GM06990 (cell line): ENCODE measurements at regions not wholly inside any gene's neighbourhood (a gene's known extent, or its start where the extent isn't known, plus 50 kb on each side); places are given as distances from the start of the nearest gene placed in this dataset.

ENCODE experiments used
- DNase-seq: peaks from one replicate; pipeline ENCODE4 v3.0.0-alpha.2; 2011; ENCODE audit not compliant: insufficient read length; ENCODE audit errors: extremely low read depth
- H3K27me3 ChIP-seq: replicated peaks from 2 replicates; pipeline ENCODE4 v1.6.0; 2011; ENCODE audit warnings: low read length; ENCODE audit not compliant: control insufficient read depth, insufficient read depth
- H3K36me3 ChIP-seq: 2 replicates; pipeline ENCODE4 v1.5.1; 2011; ENCODE audit warnings: low read length; ENCODE audit not compliant: control insufficient read depth, insufficient read depth
- H3K4me3 ChIP-seq: replicated peaks from 2 replicates; pipeline ENCODE4 v1.5.1; 2011; ENCODE audit warnings: low read depth, mild to moderate bottlenecking, control low read depth, low read length
- TF ChIP-seq, protein P1 (sequence below): IDR thresholded peaks from 2 replicates; pipeline ENCODE4 v1.5.1; 2011; ENCODE audit warnings: low read length, control low read depth, mild to moderate bottlenecking, inconsistent platforms; ENCODE audit not compliant: insufficient read depth, poor library complexity, severe bottlenecking

DNA sequence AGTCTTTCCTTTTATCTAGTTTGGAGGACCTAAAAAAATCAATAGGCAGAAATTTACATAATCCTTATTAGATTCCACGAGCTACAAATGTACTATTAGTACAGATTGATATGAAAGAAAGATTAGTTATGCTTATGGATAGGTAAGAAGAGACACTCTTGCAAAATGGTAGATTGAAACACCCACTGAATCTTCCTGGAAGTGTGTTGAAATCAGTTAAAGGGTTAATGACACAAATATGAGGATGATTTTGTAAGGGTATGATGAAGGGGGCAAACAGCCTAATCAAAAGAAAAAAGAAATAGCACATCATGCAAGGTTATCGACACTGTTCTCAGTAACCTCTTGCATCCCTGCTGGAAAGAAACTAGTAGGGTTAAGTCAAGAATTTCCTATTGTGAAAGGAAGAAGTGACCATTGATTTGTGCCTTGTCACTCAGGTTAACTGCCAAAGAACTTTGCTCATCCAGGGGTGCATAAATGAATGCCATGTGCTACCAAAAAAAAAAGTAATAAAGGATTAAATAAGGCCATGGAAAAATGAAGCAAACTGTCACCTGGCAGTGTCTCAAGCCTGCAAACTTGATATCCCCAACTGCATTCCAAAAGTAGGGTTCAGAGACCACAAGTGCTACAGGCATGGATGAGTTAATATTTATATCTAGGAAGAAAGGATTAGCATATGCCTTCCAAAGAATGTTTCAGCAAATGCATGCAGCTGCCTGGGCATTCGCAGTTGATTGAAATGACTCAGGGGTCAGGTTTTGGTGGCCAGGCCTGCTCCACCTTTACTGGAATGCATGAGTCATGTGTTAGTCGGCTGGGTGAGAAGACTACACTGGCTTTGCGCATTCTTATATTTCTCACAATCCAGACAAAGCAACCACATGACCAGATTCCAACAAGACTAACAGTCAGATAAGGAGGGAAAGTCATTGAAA lies 78.3 kb upstream of the ATXN3L start:
- TF ChIP-seq, protein P1, sequence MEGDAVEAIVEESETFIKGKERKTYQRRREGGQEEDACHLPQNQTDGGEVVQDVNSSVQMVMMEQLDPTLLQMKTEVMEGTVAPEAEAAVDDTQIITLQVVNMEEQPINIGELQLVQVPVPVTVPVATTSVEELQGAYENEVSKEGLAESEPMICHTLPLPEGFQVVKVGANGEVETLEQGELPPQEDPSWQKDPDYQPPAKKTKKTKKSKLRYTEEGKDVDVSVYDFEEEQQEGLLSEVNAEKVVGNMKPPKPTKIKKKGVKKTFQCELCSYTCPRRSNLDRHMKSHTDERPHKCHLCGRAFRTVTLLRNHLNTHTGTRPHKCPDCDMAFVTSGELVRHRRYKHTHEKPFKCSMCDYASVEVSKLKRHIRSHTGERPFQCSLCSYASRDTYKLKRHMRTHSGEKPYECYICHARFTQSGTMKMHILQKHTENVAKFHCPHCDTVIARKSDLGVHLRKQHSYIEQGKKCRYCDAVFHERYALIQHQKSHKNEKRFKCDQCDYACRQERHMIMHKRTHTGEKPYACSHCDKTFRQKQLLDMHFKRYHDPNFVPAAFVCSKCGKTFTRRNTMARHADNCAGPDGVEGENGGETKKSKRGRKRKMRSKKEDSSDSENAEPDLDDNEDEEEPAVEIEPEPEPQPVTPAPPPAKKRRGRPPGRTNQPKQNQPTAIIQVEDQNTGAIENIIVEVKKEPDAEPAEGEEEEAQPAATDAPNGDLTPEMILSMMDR = no peak
- DNase-seq = no peak
- H3K27me3 ChIP-seq = no peaks in the 10 kb centered on the region
- no peaks in the 10 kb centered on the region for H3K36me3 ChIP-seq
- H3K4me3 ChIP-seq = no peak overlapping the region

DNA sequence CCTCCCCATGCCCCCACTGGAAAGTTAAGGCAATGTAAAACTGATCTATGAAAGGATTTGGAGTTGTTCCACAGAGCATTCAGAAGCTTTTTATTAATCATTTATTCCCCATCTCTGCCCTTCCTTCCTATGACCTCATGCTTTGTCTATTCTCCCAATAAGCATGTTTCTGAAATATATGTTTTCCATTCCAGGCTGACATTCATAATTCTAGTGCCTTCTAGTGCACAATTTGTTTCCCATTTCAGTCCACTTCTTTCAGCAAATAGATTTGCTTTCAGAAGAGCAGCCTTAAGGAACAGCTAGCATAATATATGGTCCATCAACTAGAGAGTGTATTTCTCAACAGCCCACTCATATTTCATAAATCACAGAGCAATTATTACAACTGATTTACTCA lies 77.1 kb upstream of the ATXN3L start:
- no peak for DNase-seq
- H3K27me3 ChIP-seq = no peaks in the 10 kb centered on the region
- no peak overlapping the region for H3K4me3 ChIP-seq
- no peaks in the 10 kb centered on the region for H3K36me3 ChIP-seq
- TF ChIP-seq, protein P1 = no peak

DNA sequence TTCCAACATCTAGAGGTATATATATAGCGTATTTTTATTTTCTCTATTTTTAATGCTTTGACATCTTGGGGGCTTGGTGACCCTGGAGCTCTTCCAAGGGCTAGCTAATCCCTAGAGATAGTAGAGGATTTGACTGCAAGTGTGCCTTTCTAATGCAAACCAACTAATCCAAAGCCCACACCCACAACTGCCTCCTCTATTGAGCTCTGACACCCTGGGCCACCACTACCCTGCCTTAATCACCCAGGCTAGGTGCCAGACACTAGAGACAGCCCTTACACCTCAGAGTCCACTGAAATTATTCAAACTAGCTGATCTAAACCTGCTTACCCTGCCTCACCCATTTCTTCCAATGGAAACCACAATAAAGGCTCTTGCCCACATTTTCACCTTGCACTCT lies 69.6 kb upstream of the ATXN3L start:
- no peak for DNase-seq
- TF ChIP-seq, protein P1 = no peak
- no peak overlapping the region for H3K4me3 ChIP-seq
- no peaks in the 10 kb centered on the region for H3K27me3 ChIP-seq
- no peaks in the 10 kb centered on the region for H3K36me3 ChIP-seq

DNA sequence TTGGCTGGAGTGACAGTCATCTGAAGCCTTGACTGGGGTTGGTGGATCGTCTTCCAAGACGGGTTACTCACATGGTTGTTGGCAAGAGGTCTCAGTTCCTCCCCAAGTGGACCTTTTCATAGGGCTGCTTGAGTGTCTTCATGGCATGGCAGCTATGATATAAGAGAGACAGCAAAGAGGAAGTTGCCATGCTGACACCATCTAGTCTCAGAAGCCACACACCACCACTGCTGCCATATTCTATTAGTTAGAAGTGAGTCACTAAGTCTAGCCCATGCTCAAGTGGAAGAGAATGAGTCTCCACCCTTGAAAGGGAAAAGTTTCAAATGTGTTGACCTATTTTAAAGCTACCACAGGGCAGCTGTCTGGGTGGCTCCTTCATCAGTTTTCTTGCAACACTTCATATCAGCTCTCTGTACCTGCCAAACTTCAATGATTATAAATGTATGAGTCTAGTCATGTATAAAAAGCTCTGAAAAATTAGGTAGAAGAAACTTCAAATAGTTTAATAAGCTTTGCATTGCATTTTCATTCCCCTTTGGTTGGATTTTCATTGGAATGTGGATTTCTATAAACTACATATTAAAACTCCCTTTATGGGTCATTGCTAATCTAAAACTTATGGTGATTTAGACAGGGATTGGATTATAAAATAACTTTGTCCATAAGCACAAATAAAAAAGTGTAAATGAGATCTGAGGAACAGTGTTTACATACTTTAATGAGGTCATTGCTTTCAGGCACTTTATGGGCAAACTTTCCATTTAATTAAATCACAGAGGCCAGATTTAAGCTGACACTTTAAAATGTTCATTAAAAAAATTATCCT lies 68.0 kb upstream of the ATXN3L start:
- H3K36me3 ChIP-seq = no peaks in the 10 kb centered on the region
- H3K27me3 ChIP-seq = no peaks in the 10 kb centered on the region
- H3K4me3 ChIP-seq = no peak overlapping the region
- peak; percentile 16 for DNase-seq
- TF ChIP-seq, protein P1 = no peak

DNA sequence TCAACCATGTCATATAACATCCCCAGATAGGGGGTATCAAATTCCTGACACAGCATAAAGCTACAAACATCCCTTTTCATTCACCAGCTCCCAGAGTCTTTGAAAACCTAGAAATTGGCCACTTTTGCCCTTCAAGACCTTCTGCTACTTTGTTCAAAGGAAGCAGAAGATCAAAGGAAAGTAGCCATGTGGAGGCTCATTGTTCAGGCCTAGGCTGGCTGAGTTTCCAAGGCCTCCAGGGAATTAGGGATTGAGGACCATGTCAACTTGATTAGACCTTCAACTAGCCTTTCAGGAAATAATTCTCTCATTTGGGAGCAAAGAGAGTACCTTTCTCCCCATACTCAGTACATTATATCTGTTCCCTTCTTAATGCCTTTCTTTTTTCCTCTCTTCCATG lies 66.8 kb upstream of the ATXN3L start:
- Histone ChIP-seq H3K36me3 (no peaks in the 10 kb centered on the region), H3K27me3 (no peaks in the 10 kb centered on the region), H3K4me3 (no peak overlapping the region)
- TF ChIP-seq, protein P1 = no peak
- no peak for DNase-seq
